ENCODE measurements at regions not wholly inside any gene's neighbourhood (a gene's known extent, or its start where the extent isn't known, plus 50 kb on each side); places are given as distances from the start of the nearest gene placed in this dataset.

GRCh38 chr6:117191009-117191408 is 74.3 kb upstream of the VGLL2 start:
- Histone ChIP-seq H3K36me3 (ENCODE audit: control insufficient read depth in 2 of 3, insufficient read depth in 3 of 3, low read length in 3 of 3) (no peaks in the 10 kb centered on the region), H3K9me3 (ENCODE audit: control insufficient read depth in 2 of 3, insufficient read depth in 1 of 3, low read length in 3 of 3) (no peaks in the 10 kb centered on the region), H3K4me3 (ENCODE audit: low read length in 3 of 3) (no peak overlapping the region), H3K27ac (ENCODE audit: low read depth in 2 of 2, low read length in 2 of 2) (no peak overlapping the region), H3K27me3 (ENCODE audit: control insufficient read depth, insufficient read depth, low read length) (no peaks in the 10 kb centered on the region), H3K4me1 (ENCODE audit: control insufficient read depth in 2 of 3, insufficient read depth in 2 of 3, low read depth in 1 of 3, low read length in 3 of 3) (no peaks in the 10 kb centered on the region), H3K9ac (ENCODE audit: low read length in 3 of 3) (no peak overlapping the region)
- FAIRE-seq: no peak
- no peak for TF ChIP-seq CTCF (IDR thresholded peaks at IDR 0.05; ENCODE audit: borderline replicate concordance, extremely low read depth, insufficient read depth)
- intact Hi-C loops (cut with DNase I): no loop called here
- DNase-seq: no peak

DNA sequence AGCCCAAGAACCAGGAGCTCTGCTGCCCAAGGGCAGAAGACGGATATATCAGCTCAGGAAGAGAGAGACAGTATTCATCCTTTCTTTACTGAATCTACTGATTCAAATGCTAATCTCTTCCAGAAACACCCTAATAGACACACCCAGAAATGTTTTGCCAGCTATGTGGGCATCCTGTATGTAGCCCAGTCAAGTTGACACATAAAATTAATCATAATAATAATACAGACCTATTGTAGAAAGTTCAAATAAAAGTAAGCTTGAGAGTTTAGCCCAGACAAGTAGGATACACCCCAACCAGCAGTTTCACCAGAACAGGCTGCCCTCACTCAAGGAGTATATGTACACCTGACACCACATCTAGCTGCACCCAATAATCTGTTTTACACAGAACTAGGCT is 73.9 kb upstream of the VGLL2 start:
- no peak for TF ChIP-seq CTCF (IDR thresholded peaks at IDR 0.05; ENCODE audit: borderline replicate concordance, extremely low read depth, insufficient read depth)

GRCh38 chr6:117194271-117194670 is 71.1 kb upstream of the VGLL2 start:
- no peak for TF ChIP-seq CTCF (IDR thresholded peaks at IDR 0.05; ENCODE audit: borderline replicate concordance, extremely low read depth, insufficient read depth)
- Histone ChIP-seq H3K27ac (ENCODE audit: low read depth in 2 of 2, low read length in 2 of 2) (no peak overlapping the region), H3K36me3 (ENCODE audit: control insufficient read depth in 2 of 3, insufficient read depth in 3 of 3, low read length in 3 of 3) (no peaks in the 10 kb centered on the region), H3K9me3 (ENCODE audit: control insufficient read depth in 2 of 3, insufficient read depth in 1 of 3, low read length in 3 of 3) (no peaks in the 10 kb centered on the region), H3K9ac (ENCODE audit: low read length in 3 of 3) (no peak overlapping the region), H3K27me3 (ENCODE audit: control insufficient read depth, insufficient read depth, low read length) (no peaks in the 10 kb centered on the region), H3K4me3 (ENCODE audit: low read length in 3 of 3) (no peak overlapping the region), H3K4me1 (ENCODE audit: control insufficient read depth in 2 of 3, insufficient read depth in 2 of 3, low read depth in 1 of 3, low read length in 3 of 3) (no peaks in the 10 kb centered on the region)
- intact Hi-C loops (cut with DNase I): no loop called here
- no peak for DNase-seq
- no peak for FAIRE-seq

More for the DNA sequence above, 73.9 kb upstream of the VGLL2 start:
- intact Hi-C loops (cut with DNase I): no loop called here
- no peaks in the 10 kb centered on the region for H3K36me3 ChIP-seq (ENCODE audit: control insufficient read depth in 2 of 3, insufficient read depth in 3 of 3, low read length in 3 of 3)
- no peak overlapping the region for H3K4me3 ChIP-seq (ENCODE audit: low read length in 3 of 3)
- FAIRE-seq: no peak
- no peaks in the 10 kb centered on the region for H3K9me3 ChIP-seq (ENCODE audit: control insufficient read depth in 2 of 3, insufficient read depth in 1 of 3, low read length in 3 of 3)
- H3K27ac ChIP-seq (ENCODE audit: low read depth in 2 of 2, low read length in 2 of 2): no peak overlapping the region
- no peak overlapping the region for H3K9ac ChIP-seq (ENCODE audit: low read length in 3 of 3)
- H3K27me3 ChIP-seq (ENCODE audit: control insufficient read depth, insufficient read depth, low read length): no peaks in the 10 kb centered on the region
- no peak for DNase-seq
- no peaks in the 10 kb centered on the region for H3K4me1 ChIP-seq (ENCODE audit: control insufficient read depth in 2 of 3, insufficient read depth in 2 of 3, low read depth in 1 of 3, low read length in 3 of 3)

GRCh38 chr6:117194978-117195377 is 70.4 kb upstream of the VGLL2 start:
- Histone ChIP-seq H3K9ac (ENCODE audit: low read length in 3 of 3) (no peak overlapping the region), H3K4me3 (ENCODE audit: low read length in 3 of 3) (no peak overlapping the region), H3K36me3 (ENCODE audit: control insufficient read depth in 2 of 3, insufficient read depth in 3 of 3, low read length in 3 of 3) (no peaks in the 10 kb centered on the region), H3K27ac (ENCODE audit: low read depth in 2 of 2, low read length in 2 of 2) (no peak overlapping the region), H3K9me3 (ENCODE audit: control insufficient read depth in 2 of 3, insufficient read depth in 1 of 3, low read length in 3 of 3) (no peaks in the 10 kb centered on the region), H3K27me3 (ENCODE audit: control insufficient read depth, insufficient read depth, low read length) (no peaks in the 10 kb centered on the region), H3K4me1 (ENCODE audit: control insufficient read depth in 2 of 3, insufficient read depth in 2 of 3, low read depth in 1 of 3, low read length in 3 of 3) (no peaks in the 10 kb centered on the region)
- DNase-seq: no peak
- intact Hi-C loops (cut with DNase I): no loop called here
- no peak for TF ChIP-seq CTCF (IDR thresholded peaks at IDR 0.05; ENCODE audit: borderline replicate concordance, extremely low read depth, insufficient read depth)
- no peak for FAIRE-seq

Measured in kidney (tissue), 13 donors.